ENCODE measurements at regions not wholly inside any gene's neighbourhood (a gene's known extent, or its start where the extent isn't known, plus 50 kb on each side); places are given as distances from the start of the nearest gene placed in this dataset.

GRCh38 chr9:86836797-86837196 lies 110.5 kb downstream of the GAS1 start:
- FAIRE-seq: peak; percentile 54
- no peak for DNase-seq (ENCODE audit: extremely low spot score, insufficient read length, low read depth)

- DNase-seq (ENCODE audit: extremely low spot score, insufficient read length, low read depth) (no peak), FAIRE-seq (no peak)
Observed at GRCh38 chr9:86836266-86836665, 111.0 kb downstream of the GAS1 start.

- FAIRE-seq (no peak), DNase-seq (ENCODE audit: extremely low spot score, insufficient read length, low read depth) (no peak)
Observed at GRCh38 chr9:86830356-86830755, 117.0 kb downstream of the GAS1 start.

- DNase-seq (ENCODE audit: extremely low spot score, insufficient read length, low read depth): no peak
- no peak for FAIRE-seq
Observed at GRCh38 chr9:86829496-86830046, 117.7 kb downstream of the GAS1 start.

- DNase-seq (ENCODE audit: extremely low spot score, insufficient read length, low read depth) (no peak), FAIRE-seq (no peak)
Observed at GRCh38 chr9:86828631-86829030, 118.7 kb downstream of the GAS1 start.

GRCh38 chr9:86827893-86828292 lies 119.4 kb downstream of the GAS1 start:
- DNase-seq (ENCODE audit: extremely low spot score, insufficient read length, low read depth): no peak
- FAIRE-seq: no peak

- no peak for DNase-seq (ENCODE audit: extremely low spot score, insufficient read length, low read depth)
- no peak for FAIRE-seq
Observed at GRCh38 chr9:86825299-86825698, 122.0 kb downstream of the GAS1 start.

GRCh38 chr9:86822006-86822801 lies 125.1 kb downstream of the GAS1 start:
- DNase-seq (ENCODE audit: extremely low spot score, insufficient read length, low read depth) (no peak), FAIRE-seq (no peak)

GRCh38 chr9:86821006-86821845 lies 126.1 kb downstream of the GAS1 start:
- FAIRE-seq: no peak
- DNase-seq (ENCODE audit: extremely low spot score, insufficient read length, low read depth): no peak

- DNase-seq (ENCODE audit: extremely low spot score, insufficient read length, low read depth) (no peak), FAIRE-seq (no peak)
Observed at GRCh38 chr9:86819552-86819951, 127.8 kb downstream of the GAS1 start.

- DNase-seq (ENCODE audit: extremely low spot score, insufficient read length, low read depth) (no peak), FAIRE-seq (no peak)
Observed at GRCh38 chr9:86818636-86819035, 128.7 kb downstream of the GAS1 start.

GRCh38 chr9:86816868-86817267 lies 130.4 kb downstream of the GAS1 start:
- no peak for DNase-seq (ENCODE audit: extremely low spot score, insufficient read length, low read depth)
- FAIRE-seq: no peak

- FAIRE-seq (no peak), DNase-seq (ENCODE audit: extremely low spot score, insufficient read length, low read depth) (no peak)
Observed at GRCh38 chr9:86816366-86816765, 130.9 kb downstream of the GAS1 start.

- DNase-seq (ENCODE audit: extremely low spot score, insufficient read length, low read depth) (no peak), FAIRE-seq (no peak)
Observed at GRCh38 chr9:86812616-86813015, 134.7 kb downstream of the GAS1 start.

GRCh38 chr9:86809759-86810367 lies 137.4 kb downstream of the GAS1 start:
- no peak for FAIRE-seq
- no peak for DNase-seq (ENCODE audit: extremely low spot score, insufficient read length, low read depth)

GRCh38 chr9:86809151-86809550 lies 138.2 kb downstream of the GAS1 start:
- FAIRE-seq: no peak
- no peak for DNase-seq (ENCODE audit: extremely low spot score, insufficient read length, low read depth)

GRCh38 chr9:86807367-86807976 lies 139.8 kb downstream of the GAS1 start:
- DNase-seq (ENCODE audit: extremely low spot score, insufficient read length, low read depth): no peak
- FAIRE-seq: no peak

- FAIRE-seq: no peak
- DNase-seq (ENCODE audit: extremely low spot score, insufficient read length, low read depth): no peak
Observed at GRCh38 chr9:86804011-86804410, 143.3 kb downstream of the GAS1 start.

GRCh38 chr9:86802900-86803673 lies 144.2 kb downstream of the GAS1 start:
- DNase-seq (ENCODE audit: extremely low spot score, insufficient read length, low read depth): no peak
- no peak for FAIRE-seq

Measured in GM18507 (cell line).